GM21717 (cell line): ENCODE measurements at regions not wholly inside any gene's neighbourhood (a gene's known extent, or its start where the extent isn't known, plus 50 kb on each side); places are given as distances from the start of the nearest gene placed in this dataset.
"Not testable (repeated sequence)": the region's sequence is repeated elsewhere in the genome, so short reads cannot be mapped to it uniquely, and the experiment has no call there.

Source experiments
- ATAC-seq: cut with Tn5 transposase; IDR thresholded peaks from one replicate; pipeline ENCODE4 v1.9.1; 2021; ENCODE audit warnings: mild to moderate bottlenecking, moderate library complexity; ENCODE audit not compliant: unreplicated experiment

DNA sequence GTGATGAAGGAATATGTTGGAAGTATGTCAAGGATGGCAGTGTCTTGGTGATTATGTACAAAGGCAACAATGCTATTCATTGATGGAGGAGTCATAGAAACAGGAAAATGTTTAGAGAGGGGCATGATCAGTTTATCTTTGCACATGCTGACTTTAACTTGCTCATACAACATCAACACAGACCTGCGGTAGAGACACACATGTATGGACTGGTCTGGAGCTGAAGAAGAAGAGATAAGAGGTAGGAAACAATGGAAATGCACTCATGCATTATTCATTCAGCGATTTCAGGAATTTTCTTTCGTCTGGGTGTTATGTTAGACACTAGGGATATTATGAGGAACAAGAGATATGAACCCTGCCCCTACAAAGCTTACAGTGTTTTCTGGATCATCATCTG, 1252.3 kb upstream of the TENM3 start:
- no peak for ATAC-seq

DNA sequence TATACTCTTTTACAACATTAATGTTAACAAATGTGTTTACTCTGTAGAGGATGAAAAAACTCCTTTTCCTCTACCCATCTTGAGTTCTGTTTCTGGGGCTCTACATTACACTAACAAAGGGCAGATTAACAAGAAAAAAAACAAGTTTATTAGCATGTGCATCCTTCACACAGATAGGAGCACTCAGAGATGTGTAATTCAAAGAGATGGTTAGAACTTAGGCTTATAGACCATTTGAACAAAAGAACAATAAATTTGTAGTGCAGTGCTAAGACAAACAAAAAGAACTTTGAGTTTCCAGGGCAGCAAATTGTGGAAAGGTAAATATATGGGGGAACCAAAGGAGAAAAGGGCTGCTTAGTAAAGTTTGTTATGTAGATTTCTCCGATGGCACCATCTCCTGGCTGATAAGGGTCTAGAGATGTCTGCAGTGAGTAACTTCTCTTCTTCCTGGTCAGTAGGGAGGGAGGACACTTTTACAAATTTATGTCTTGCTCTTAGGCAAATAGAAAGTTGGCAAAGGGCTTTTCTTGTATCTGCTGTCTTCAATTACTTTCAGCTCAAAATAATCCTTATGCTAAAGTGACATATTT, 1249.9 kb upstream of the TENM3 start:
- no peak for ATAC-seq

DNA sequence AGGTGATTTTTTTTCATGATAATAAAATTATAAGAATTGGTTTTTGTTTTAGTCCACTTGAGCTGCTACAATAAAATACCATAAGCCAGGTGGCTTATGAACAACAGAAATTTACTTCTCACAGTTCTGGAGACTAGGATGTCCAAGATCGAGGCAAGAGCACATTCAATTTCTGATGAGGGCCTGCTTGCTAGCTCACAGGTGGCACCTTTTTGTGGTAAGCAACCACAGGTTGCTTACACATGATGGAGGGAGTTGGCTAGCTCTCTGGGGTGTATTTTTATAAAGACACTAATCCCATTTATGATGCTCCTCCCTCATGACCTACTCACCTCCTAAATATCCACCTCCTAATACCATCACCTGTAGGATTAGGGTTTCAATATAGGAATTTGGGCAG, 1248.5 kb upstream of the TENM3 start:
- no peak for ATAC-seq

DNA sequence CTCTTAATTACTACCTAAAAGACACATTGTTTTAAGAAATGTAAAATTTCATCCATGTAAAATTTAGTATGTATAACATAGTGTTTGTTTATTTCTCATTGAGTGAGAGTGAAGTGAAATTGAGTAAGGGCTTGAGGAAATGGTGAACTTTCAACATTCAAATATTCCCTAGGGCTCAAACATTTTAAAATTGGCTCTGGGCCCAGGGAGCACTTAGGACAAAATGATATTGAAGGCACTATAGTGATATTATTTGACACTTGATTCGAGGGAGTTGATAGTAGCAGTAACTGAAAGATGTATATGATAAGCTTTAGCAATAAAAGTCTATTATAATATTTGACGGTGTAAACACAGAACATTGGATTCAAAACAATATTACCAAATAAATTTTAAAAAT, 1244.0 kb upstream of the TENM3 start:
- ATAC-seq, result no peak

DNA sequence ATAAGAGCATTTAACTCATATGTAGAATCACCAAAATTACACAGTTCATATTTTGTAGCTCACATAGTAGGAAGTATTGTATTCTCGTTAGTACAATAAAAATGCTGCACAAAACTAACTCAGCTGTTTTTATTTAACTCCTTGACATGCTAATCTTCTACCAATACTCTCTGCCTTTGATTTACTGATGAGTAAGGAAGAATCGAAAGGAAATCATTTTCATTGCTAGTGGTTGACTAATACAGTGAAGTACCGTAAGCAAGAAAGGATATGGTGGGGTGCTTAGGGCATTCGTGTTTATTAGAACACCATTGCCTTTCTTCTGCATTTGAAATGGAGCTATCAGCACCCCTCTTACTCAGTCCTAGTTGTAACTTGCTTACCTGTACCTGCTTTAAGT, 1239.1 kb upstream of the TENM3 start:
- no peak for ATAC-seq

DNA sequence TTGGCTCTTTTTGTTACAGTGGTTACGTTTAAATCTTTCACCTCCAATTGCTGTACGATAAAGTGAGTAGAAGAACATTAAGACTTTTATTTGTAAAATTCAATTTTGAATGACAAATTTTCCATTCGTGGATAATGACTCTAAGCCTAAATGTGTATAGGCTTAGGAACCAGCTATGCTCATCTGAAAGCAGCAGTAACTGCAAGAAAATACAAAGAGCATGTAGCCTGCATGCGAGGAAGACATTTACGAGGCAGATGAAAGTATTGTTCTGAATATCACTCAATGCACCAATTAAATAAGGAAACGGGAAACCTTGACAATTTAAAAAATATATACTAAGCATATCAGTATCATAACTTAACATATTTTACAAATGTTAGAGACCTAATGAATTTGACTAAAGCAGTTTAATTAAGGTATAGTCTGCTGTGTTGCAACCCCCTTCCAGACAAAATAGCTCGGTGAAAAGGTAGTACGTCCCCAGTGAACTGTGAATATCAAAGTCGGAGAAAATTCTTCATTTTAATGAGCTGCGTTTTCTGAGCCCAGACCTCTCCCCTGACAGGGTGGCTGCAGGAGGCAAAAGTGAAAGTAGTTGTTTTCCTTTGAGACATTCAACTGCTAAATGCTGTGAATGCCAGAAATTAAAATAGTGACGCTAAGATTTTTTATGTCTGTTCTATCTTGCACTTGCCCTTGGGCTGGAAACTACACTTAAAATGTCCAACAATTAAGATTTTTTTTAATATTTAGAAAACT, 1236.5 kb upstream of the TENM3 start:
- ATAC-seq, result no peak

DNA sequence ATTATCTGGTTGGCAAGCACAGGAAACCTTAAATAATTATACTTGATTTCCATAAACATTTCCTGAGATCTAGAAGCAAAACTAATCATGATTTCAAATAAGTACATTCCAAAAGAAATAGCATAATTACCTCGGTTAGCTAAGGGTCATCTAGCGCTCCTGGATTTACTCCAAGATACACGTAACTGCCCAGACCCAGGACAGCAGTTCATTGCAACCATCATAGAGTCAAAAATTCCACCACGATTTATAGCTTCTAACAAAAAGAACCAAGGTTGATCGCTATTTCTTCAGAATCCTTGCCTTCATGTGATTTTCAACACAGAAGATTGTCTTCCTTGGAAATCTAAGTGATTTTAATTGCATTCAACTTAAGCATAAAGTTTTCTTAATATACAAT, 1235.5 kb upstream of the TENM3 start:
- ATAC-seq, result no peak

DNA sequence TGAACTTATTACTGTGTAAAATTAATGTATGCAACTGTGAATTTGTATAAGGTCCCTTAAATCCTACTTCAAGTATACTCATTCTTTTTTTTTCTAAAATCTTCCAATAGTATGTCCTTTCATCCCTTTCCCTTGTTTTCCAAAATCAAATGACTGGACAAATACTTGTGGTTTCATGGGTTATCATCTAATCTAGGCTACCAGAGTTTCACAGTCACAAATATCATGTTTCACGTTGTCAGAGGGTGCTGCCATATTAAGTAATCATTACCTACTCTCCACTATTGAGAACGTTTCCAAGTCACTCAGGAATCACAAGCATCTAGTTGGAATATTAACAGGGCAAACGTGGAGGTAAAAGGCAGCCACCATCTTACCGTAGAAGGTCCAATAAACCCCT, 1235.0 kb upstream of the TENM3 start:
- no peak for ATAC-seq

DNA sequence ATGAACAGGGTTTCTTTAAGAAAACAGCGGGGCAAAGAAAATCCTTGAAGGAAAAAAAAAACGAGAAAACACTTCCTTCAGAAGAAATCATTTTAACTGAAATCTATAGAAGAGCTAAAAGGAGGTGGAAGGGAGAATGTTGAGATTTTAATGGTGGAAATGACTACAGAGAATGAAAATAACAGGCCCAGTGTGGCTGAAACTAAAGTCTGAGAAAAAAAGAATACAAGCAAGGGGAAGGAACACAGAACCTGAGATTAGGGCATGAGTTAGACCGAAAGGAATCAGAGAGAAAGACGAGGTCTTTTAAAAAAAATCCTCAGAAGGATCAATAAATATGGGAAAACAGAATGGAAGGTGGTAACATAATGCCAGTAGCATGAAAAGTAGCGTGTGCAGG, 1230.0 kb upstream of the TENM3 start:
- no peak for ATAC-seq

DNA sequence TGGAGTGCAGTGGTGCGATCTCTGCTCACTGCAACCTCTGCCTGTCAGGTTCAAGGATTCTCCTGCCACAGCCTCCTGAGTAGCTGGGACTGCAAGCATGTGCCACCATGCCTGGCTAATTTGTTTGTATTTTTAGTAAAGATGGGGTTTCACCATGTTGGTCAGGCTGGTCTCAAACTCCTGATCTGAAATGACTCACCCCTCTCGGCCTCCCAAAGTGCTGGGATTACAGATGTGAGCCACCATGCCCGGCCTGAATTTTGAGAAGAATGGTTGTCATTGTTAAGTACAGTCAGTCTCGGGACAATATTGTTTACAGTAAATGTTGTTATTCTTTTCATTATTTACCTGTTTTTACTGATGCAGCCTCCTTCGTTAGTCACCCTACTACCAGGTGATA, 1226.2 kb upstream of the TENM3 start:
- ATAC-seq, result no peak

DNA sequence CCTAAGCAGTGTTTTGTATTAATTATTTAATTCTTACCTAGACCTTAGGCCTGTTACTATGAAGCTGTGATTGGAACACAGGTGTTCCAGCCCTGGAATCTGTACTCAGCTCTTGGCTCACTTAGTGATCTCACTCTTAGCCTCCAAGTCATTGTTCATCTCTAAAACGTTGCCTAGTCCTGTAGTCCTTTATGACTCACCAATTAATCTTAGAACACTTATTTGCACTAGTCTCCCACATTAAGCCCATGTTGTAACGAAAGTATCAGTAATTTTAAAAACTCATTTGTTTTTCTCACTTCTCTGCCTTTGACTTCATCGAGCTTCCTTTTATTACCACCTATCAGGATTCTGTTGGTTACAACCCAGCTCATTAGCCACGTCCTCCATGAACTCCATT, 1224.7 kb upstream of the TENM3 start:
- ATAC-seq, result no peak

DNA sequence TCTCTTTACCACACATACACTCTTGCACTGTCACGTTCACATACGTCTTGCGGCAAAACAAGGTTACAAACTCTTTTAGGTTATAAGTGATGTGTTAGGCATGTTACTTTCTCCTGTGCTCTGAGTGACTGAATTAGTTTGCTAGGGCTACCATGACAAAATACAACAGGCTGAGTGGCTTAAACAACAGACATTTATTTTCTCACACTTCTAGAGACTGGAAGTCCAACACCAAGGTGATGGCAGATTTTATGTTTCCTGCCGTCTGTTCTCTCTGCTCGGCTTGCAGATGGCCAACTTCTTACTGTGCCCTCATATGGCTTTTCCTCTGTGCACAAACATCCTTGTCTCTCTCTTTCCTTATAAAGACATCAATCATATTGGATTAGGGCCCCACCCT, 1224.3 kb upstream of the TENM3 start:
- no peak for ATAC-seq

DNA sequence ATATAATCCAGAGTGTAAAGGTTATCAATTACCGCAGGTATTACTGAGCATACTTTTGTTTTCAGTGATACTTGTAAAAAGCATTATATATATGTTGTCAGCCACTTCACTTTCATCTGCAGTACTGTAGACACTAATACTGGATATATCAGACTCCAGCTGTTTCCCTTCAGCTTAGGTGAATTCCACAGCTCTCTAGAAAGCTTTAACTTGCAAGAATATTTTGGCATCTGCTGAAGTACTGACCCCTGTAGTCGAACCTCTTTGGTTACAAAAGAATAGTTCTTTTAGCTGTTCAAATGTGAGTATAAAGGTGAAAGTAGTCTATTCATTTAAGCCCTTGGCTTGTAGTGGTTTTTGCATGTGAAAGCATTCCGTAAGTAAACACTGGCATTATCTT, 1222.7 kb upstream of the TENM3 start:
- ATAC-seq, result no peak

DNA sequence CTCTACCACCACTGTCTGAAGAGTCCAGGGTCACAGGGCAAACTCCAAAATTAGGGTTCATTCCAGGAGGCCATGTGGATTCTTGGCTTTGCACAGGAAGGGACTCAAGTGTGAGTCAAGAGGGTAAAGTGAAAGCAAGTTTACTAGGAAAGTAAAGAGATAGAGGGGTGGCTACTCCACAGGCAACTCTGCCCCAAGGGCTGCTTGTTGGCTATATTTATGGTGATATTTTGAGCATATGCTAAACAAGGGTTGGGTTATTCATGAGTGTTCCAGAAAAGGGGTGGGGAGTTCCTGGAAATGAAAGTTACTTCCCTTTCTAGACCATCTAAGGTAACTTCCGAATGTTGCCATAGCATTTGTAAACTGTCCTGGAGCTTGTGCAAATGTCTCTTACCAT, 1222.0 kb upstream of the TENM3 start:
- no peak for ATAC-seq

DNA sequence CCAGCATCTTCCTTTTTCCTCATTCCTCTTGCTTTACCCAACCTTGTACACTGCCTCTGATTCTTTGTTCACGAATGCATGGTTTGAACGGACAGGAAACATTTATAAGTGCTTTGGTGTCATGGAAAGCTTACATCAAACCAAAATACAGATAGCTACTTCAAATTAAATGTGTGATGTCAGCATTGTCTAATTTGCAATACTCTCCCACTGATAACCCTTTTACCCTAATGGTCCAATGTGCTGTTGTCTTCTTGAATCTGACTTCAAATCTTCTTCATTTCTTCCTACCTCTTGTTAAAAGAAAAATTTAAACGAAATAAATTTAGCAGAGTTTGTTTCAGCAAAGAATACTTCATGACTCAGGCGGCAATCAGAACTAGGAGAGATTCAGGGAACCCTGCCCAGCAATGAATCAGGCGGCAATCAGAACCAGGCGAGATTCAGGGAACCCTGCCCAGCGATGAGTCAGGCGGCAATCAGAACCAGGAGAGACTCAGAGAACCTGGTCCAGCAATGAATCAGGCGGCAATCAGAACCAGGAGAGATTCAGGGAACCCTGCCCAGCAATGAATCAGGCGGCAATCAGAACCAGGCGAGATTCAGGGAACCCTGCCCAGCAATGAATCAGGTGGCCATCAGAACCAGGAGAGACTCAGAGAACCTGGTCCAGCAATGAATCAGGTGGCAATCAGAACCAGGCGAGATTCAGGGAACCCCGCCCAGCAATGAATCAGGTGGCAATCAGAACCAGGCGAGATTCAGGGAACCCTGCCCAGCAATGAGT, 1212.9 kb upstream of the TENM3 start:
- ATAC-seq, result not testable (repeated sequence)

DNA sequence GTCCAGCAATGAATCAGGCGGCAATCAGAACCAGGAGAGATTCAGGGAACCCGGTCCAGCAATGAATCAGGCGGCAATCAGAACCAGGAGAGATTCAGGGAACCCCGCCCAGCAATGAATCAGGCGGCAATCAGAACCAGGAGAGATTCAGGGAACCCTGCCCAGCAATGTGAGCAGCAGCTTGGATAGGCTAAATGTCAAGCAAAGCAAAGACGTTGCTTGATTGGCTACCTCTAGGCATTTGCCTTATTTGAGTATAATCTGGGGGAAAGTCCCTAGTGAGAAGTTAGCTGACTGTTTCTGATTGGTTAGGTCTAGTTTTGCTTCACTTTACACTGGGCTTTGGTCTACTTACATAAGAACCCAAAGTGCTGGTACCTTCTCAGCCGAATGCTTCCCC, 1212.2 kb upstream of the TENM3 start:
- ATAC-seq, result no peak

DNA sequence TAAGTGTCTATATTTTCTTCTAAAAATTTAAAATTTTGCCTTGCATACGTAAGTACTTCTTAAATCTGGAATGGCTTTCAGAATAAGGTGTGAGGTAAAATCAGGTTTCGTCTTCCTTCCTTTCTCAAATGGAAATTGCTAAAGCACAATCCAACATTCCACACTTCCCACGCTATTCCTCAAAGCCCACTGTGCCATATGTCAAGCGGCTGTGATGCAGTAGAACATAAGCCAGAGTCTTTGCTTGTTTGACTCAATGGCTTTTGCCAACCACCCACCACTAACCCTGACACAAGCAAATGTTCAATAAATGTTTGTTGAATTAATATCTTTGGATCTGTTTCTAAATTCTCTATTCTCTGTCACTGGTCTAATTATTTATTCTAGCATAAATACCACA, 1199.7 kb upstream of the TENM3 start:
- ATAC-seq, result no peak

DNA sequence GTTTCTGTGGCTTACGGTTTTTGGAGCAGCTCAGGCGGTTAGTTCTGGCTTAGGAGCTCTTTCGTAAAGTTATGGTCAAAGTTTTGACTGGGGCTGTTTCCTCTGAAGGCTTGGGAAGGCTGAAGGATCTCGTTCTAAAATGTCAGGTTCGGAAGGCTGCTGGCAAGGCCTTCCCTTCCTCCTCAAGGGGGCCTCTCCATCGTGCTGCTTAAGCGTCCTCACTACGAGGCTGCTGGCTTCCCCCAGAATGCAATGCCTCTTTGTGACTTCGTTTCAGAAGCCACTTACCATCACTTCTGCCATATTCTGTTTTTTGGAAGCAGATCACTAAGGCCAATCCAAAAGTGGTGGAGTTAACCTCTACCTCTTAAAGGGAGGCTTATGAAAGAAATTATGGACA, 1196.4 kb upstream of the TENM3 start:
- ATAC-seq, result no peak

DNA sequence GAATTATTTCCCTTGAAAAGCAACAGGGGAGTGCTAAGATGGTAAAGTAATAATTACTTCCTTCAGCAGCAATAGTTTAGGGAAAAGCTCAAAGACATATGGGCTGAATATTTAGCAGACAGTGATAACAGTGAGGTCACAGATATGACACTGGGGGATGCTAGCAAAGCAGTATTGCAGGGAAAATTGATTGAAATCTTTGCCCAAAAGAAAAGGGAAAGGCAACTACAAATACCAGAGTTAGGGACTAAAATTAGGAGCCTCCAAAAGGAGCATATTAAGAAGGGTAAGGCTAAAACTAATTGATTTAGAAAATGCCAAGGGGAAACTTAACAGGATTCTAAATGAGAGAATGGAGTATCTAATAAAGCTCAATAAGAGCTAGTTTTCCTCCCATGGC, 1191.3 kb upstream of the TENM3 start:
- ATAC-seq, result no peak

DNA sequence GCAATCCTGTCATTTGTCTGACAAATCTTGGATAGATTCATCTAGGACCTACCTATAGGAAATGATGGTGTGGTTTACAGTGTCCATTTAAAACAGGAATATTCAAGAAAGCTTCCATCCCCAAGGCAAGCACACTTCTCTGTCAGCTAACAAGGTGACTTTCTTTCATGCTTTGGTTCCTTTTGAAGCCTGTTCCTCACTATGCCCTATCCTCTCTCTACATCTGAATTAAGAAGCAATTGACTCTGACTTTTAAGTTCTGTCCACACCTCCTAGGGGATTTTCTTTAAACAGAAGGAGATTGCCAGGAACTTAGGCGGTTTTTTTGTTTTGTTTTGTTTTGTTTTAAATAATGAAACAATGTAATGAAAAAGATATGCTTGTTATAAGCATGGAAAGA, 1181.4 kb upstream of the TENM3 start:
- no peak for ATAC-seq

DNA sequence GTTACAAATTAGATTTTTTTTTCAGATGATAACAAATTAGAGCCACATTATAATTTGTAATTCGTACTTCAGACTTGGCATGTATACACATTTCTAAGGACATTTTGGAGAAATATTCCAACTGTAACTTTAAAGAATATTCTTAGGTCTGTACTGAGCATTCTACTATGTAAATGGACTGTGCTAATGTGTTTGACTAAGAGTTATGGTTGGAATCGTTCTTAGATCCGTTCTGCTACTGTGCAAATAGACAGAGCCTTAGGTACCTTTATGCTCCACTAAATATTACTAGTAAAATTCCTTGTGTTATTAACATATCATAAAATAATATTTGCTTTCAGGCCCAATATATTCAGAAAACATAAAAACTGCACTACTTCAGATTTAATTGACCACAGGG, 1180.0 kb upstream of the TENM3 start:
- ATAC-seq, result no peak

DNA sequence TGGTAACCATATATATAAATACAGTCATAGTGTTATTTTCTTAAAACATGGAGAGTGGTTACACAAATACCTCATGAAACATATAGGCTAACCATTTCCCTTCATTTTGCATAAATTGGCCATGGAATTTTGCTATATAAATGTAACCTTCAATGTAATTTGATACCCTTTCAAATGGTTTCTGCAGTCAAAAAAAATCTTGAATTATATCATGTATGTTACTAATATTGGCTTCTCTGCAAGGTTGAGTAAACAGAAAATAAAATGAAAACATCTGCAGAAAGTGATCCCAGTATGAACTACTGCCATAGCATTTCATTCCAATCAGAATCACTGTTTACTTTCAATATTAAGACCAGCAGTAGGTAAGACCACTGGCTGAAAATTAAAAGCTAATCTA, 1165.9 kb upstream of the TENM3 start:
- ATAC-seq, result no peak
